GM23338 (cell line): ENCODE measurements at regions not wholly inside any gene's neighbourhood (a gene's known extent, or its start where the extent isn't known, plus 50 kb on each side); places are given as distances from the start of the nearest gene placed in this dataset.

ENCODE experiments used
- ATAC-seq: fragments of 200-7000 bp; cut with Tn5 transposase; 3 replicates; pipeline ENCODE4 v1.9.1; 2020
- DNase-seq: peaks from one replicate; pipeline ENCODE4 v3.0.0-alpha.2; 2015; ENCODE audit warnings: low spot score
- H2AFZ ChIP-seq: fragments of 200-600 bp; sonication (generic); 2 replicates; pipeline ENCODE4 v1.8.0; 2016; ENCODE audit warnings: antibody characterized with exemption, mild to moderate bottlenecking, moderate library complexity
- H3F3A ChIP-seq: fragments of 200-600 bp; sonication (generic); replicated peaks from 2 replicates; pipeline ENCODE4 v1.8.0; 2017; ENCODE audit warnings: antibody characterized with exemption, mixed run types, low read depth
- H3K27ac ChIP-seq: fragments of 200-600 bp; sonication (generic); 2 replicates; pipeline ENCODE4 v1.6.1; 2016; ENCODE audit warnings: low read depth
- H3K27me3 ChIP-seq: fragments of 200-600 bp; sonication (generic); 2 replicates; pipeline ENCODE4 v1.8.0; 2016; ENCODE audit warnings: mild to moderate bottlenecking, mixed run types, moderate library complexity; ENCODE audit not compliant: insufficient read depth
- H3K36me3 ChIP-seq: fragments of 200-600 bp; sonication (generic); 2 replicates; pipeline ENCODE4 v1.8.0; 2016; ENCODE audit warnings: mild to moderate bottlenecking; ENCODE audit not compliant: insufficient read depth
- H3K4me1 ChIP-seq: fragments of 200-600 bp; sonication (generic); 2 replicates; pipeline ENCODE4 v1.8.0; 2016; ENCODE audit warnings: mild to moderate bottlenecking, moderate library complexity; ENCODE audit not compliant: insufficient read depth
- H3K4me2 ChIP-seq: fragments of 200-600 bp; sonication (generic); 2 replicates; pipeline ENCODE4 v1.7.1; 2017; ENCODE audit warnings: mixed run types
- H3K4me3 ChIP-seq: fragments of 200-600 bp; sonication (generic); 2 replicates; pipeline ENCODE4 v1.6.1; 2016; ENCODE audit warnings: mixed run types
- H3K79me2 ChIP-seq: fragments of 200-600 bp; sonication (generic); replicated peaks from 2 replicates; pipeline ENCODE4 v1.8.0; 2017; ENCODE audit warnings: mild to moderate bottlenecking; ENCODE audit not compliant: insufficient read depth
- H3K9me2 ChIP-seq: fragments of 200-600 bp; sonication (generic); 2 replicates; pipeline ENCODE4 v1.8.0; 2017; ENCODE audit not compliant: insufficient read depth
- H4K20me1 ChIP-seq: fragments of 200-600 bp; sonication (generic); replicated peaks from 2 replicates; pipeline ENCODE4 v1.8.0; 2017; ENCODE audit warnings: mild to moderate bottlenecking; ENCODE audit not compliant: insufficient read depth
- H3K27ac Mint-ChIP-seq: 2 replicates; pipeline ENCODE4 v1.8.0; 2020; ENCODE audit warnings: inconsistent platforms, mild to moderate bottlenecking, moderate library complexity, mixed read lengths
- H3K27me3 Mint-ChIP-seq: 3 replicates; pipeline ENCODE4 v1.8.0; 2022; ENCODE audit warnings: low read depth, mild to moderate bottlenecking, moderate library complexity, mixed read lengths, inconsistent platforms; ENCODE audit not compliant: insufficient read depth, poor library complexity
- H3K36me3 Mint-ChIP-seq: 3 replicates; pipeline ENCODE4 v1.8.0; 2021; ENCODE audit warnings: low read depth, mild to moderate bottlenecking, inconsistent platforms, moderate library complexity, mixed read lengths
- H3K4me1 Mint-ChIP-seq: 3 replicates; pipeline ENCODE4 v1.8.0; 2020; ENCODE audit warnings: mild to moderate bottlenecking, inconsistent platforms, mixed read lengths
- H3K4me3 Mint-ChIP-seq: 3 replicates; pipeline ENCODE4 v1.8.0; 2021; ENCODE audit warnings: moderate library complexity, mild to moderate bottlenecking, inconsistent platforms, mixed read lengths
- H3K9me3 Mint-ChIP-seq: 3 replicates; pipeline ENCODE4 v1.8.0; 2020; ENCODE audit warnings: moderate library complexity, mild to moderate bottlenecking, inconsistent platforms, mixed read lengths
- CREB1 ChIP-seq: fragments of 250-450 bp; sonication (Bioruptor Pico); IDR thresholded peaks from 2 replicates; pipeline ENCODE4 v1.5.0; 2020; ENCODE audit warnings: low read depth, mild to moderate bottlenecking, moderate library complexity
- CTCF ChIP-seq, 2 experiments: fragments of 200-600 bp in 1 of 2; sonication (generic) in 1 of 2; conservative IDR thresholded peaks; 2 replicates each; pipeline versions ENCODE4 v1.5.1 to v1.6.1; 2016 to 2017; ENCODE audit warnings: antibody characterized with exemption in 2 of 2, low read depth in 2 of 2, mild to moderate bottlenecking in 2 of 2, moderate library complexity in 1 of 2
- STAT1 ChIP-seq: IDR thresholded peaks from one replicate; pipeline ENCODE4 v1.6.1; 2016; ENCODE audit warnings: antibody characterized with exemption; ENCODE audit not compliant: unreplicated experiment
- ZNF331 ChIP-seq: fragments of 250-450 bp; sonication (Bioruptor Pico); IDR thresholded peaks from 2 replicates; pipeline ENCODE4 v1.5.0; 2020; ENCODE audit warnings: low read depth, mild to moderate bottlenecking, moderate library complexity

GRCh38 chr4:24683116-24683515, 98.8 kb upstream of the DHX15 start:
- H3K9me3 Mint-ChIP-seq, result no peaks in the 10 kb centered on the region; the same call in 2 of the 3 replicates
- H3K4me3 Mint-ChIP-seq, result no peak overlapping the region
- Histone ChIP-seq H3K79me2 (no peaks in the 10 kb centered on the region), H3K4me3 (no peak overlapping the region), H3K27ac (no peak overlapping the region), H3K27me3 (no peaks in the 10 kb centered on the region), H3K4me1 (peaks cover 42% of the 10 kb centered on the region), H4K20me1 (no peaks in the 10 kb centered on the region), H3K9me2 (no peaks in the 10 kb centered on the region), H3F3A (no peaks in the 10 kb centered on the region), H3K36me3 (peaks cover 3% of the 10 kb centered on the region; the same call in 1 of the 2 replicates), H2AFZ (no peak overlapping the region), H3K4me2 (no peak overlapping the region)
- peak overlapping the region; percentile 12; the same call in 1 of the 2 replicates for H3K27ac Mint-ChIP-seq
- ATAC-seq (no peak), DNase-seq (no peak)
- peaks cover 2% of the 10 kb centered on the region for H3K27me3 Mint-ChIP-seq
- TF ChIP-seq CTCF (conservative IDR thresholded peaks at IDR 0.05; ENCODE audit: low read depth in 2 of 2), result peak in 1 of 2 experiments; percentile 16; a peak in 1 of 4 replicates
- no peak for TF ChIP-seq STAT1
- H3K4me1 Mint-ChIP-seq, result peaks cover 39% of the 10 kb centered on the region
- H3K36me3 Mint-ChIP-seq, result no peaks in the 10 kb centered on the region; the same call in 2 of the 3 replicates

- Mint-ChIP-seq H3K4me1 (peaks cover 43% of the 10 kb centered on the region), H3K27ac (no peak overlapping the region), H3K4me3 (no peak overlapping the region), H3K36me3 (no peaks in the 10 kb centered on the region; the same call in 2 of the 3 replicates), H3K27me3 (peaks cover 2% of the 10 kb centered on the region), H3K9me3 (no peaks in the 10 kb centered on the region)
- H3K27me3 ChIP-seq, result no peaks in the 10 kb centered on the region
- no peaks in the 10 kb centered on the region for H3K36me3 ChIP-seq
- H4K20me1 ChIP-seq, result no peaks in the 10 kb centered on the region
- H2AFZ ChIP-seq, result peak overlapping the region; percentile 76
- no peaks in the 10 kb centered on the region for H3K79me2 ChIP-seq
- H3K27ac ChIP-seq, result no peak overlapping the region
- TF ChIP-seq ZNF331 (CRISPR knock-in tag) (no peak), CTCF (conservative IDR thresholded peaks at IDR 0.05; ENCODE audit: low read depth in 2 of 2) (peak; percentile 90 to 99), CREB1 (CRISPR knock-in tag) (peak; percentile 63; the same call in 1 of the 2 replicates)
- ATAC-seq (peak; percentile 89), DNase-seq (peak; percentile 78)
- peak overlapping the region; percentile 36 for H3K4me2 ChIP-seq
- peak overlapping the region; percentile 26; the same call in 1 of the 2 replicates for H3K4me3 ChIP-seq
- H3K9me2 ChIP-seq, result no peaks in the 10 kb centered on the region
- no peaks in the 10 kb centered on the region for H3F3A ChIP-seq
- H3K4me1 ChIP-seq, result peaks cover 46% of the 10 kb centered on the region
Measured at GRCh38 chr4:24686866-24687692, 102.7 kb upstream of the DHX15 start.
